HG02973 (cell line): ENCODE measurements at regions not wholly inside any gene's neighbourhood (a gene's known extent, or its start where the extent isn't known, plus 50 kb on each side); places are given as distances from the start of the nearest gene placed in this dataset.

ENCODE experiments used
- ATAC-seq: cut with Tn5 transposase; IDR thresholded peaks from one replicate; pipeline ENCODE4 v1.9.1; 2021; ENCODE audit warnings: moderate library complexity; ENCODE audit not compliant: unreplicated experiment

- ATAC-seq, result no peak
Measured at GRCh38 chr7:84336766-84337165, 142.2 kb upstream of the SEMA3A start.

- peak; percentile 97 for ATAC-seq
Measured at GRCh38 chr7:84336303-84336702, 141.7 kb upstream of the SEMA3A start.

- no peak for ATAC-seq
Measured at GRCh38 chr7:84331616-84332015, 137.0 kb upstream of the SEMA3A start.

- no peak for ATAC-seq
Measured at GRCh38 chr7:84328571-84328970, 134.0 kb upstream of the SEMA3A start.

GRCh38 chr7:84324136-84324630 lies 129.6 kb upstream of the SEMA3A start:
- no peak for ATAC-seq

- no peak for ATAC-seq
Measured at GRCh38 chr7:84317536-84317935, 122.9 kb upstream of the SEMA3A start.

GRCh38 chr7:84314263-84314662 lies 119.7 kb upstream of the SEMA3A start:
- ATAC-seq, result no peak

GRCh38 chr7:84304407-84304806 lies 109.8 kb upstream of the SEMA3A start:
- no peak for ATAC-seq

- ATAC-seq, result no peak
Measured at GRCh38 chr7:84302949-84303348, 108.4 kb upstream of the SEMA3A start.

- ATAC-seq, result no peak
Measured at GRCh38 chr7:84297616-84298015, 103.0 kb upstream of the SEMA3A start.

- ATAC-seq, result no peak
Measured at GRCh38 chr7:84294847-84295455, 100.4 kb upstream of the SEMA3A start.

- no peak for ATAC-seq
Measured at GRCh38 chr7:84294391-84294790, 99.8 kb upstream of the SEMA3A start.

- ATAC-seq, result no peak
Measured at GRCh38 chr7:84291756-84292155, 97.2 kb upstream of the SEMA3A start.

GRCh38 chr7:84283798-84284197 lies 89.2 kb upstream of the SEMA3A start:
- no peak for ATAC-seq

GRCh38 chr7:84281518-84281917 lies 86.9 kb upstream of the SEMA3A start:
- no peak for ATAC-seq

- ATAC-seq, result no peak
Measured at GRCh38 chr7:84277628-84278224, 83.1 kb upstream of the SEMA3A start.

- ATAC-seq, result no peak
Measured at GRCh38 chr7:84274029-84274638, 79.5 kb upstream of the SEMA3A start.

GRCh38 chr7:84271543-84271942 lies 77.0 kb upstream of the SEMA3A start:
- no peak for ATAC-seq

- ATAC-seq, result no peak
Measured at GRCh38 chr7:84264396-84264795, 69.8 kb upstream of the SEMA3A start.

- no peak for ATAC-seq
Measured at GRCh38 chr7:84263106-84263505, 68.5 kb upstream of the SEMA3A start.

GRCh38 chr7:84261509-84261908 lies 66.9 kb upstream of the SEMA3A start:
- no peak for ATAC-seq

GRCh38 chr7:84258628-84259027 lies 64.0 kb upstream of the SEMA3A start:
- ATAC-seq, result no peak
